GM19455 (cell line): ENCODE measurements at regions not wholly inside any gene's neighbourhood (a gene's known extent, or its start where the extent isn't known, plus 50 kb on each side); places are given as distances from the start of the nearest gene placed in this dataset.

ENCODE experiments used
- ATAC-seq: cut with Tn5 transposase; IDR thresholded peaks from one replicate; pipeline ENCODE4 v1.9.1; 2021; ENCODE audit not compliant: unreplicated experiment

DNA sequence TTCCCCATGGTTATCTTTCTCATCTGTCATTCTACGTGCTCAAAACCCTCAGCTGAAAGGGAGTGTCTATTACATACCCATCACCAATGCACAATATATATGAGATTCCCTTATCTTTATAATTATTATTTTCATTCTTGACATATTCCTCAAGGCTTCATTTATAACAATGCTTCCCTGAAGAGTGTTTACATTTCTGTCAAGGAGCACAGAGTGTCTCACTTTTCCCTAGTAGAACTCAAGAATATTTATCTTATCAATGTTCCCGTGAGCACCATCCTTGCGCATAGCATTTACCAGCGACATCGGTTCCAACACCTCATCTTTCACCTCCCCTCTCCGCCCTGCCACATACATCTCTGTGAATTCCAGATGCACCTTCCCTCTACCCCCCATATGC, 250.6 kb downstream of the PLA2G4A start:
- ATAC-seq, result no peak

DNA sequence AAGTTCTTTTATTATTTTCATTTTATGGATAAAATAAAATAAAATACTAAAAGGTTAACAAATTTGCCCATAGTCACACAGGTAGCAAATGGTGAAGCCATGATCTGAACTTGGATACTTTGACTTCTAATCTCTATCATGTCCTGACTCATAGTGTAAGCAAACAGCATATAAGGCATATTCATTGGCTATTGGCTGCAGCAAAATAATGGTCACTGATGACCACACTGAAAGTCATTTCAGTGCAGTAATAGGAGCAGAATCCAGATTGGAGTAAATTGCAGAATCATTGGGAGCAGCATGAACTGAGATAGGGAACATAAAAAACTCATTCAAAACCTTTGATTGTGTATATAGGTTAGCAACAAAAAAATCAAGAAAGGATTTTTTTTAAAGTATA, 262.9 kb downstream of the PLA2G4A start:
- no peak for ATAC-seq

DNA sequence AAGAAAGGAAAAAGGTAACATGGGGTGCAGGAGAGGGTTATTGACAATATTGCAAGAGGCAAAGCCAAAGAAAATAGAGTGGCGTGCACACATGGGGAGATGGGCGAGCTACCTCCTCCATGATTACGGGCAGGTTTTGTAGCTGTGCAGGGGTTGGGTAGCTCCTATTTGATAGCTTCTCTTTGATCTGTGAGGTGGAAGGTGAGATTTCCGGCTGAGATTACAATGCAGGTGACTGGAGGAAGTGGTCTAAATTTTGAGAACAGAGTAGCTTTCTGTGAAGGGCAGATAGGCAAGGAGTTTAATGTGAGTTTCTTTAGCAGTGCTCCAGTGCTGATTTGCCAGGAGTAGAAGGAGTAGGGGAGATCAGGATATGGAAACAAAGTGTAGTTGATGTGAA, 263.4 kb downstream of the PLA2G4A start:
- no peak for ATAC-seq

DNA sequence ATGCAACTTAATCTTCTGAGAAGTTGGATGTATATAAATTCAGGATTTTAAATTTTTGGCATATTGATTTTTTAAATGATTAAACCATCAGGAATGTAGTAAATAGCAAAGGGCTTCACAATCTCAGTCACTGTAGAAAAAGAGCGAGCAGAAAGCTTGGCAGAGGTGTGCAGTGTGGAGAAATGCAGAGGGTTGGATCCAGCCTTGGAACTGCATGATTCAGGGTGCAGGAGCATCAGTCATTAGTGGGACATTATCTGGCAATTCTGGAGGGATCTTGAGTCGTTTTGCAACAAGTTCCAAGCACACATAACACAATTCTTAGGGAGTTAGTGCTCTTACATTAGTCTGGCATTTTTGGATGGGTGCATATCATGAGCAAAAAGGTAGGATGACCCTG, 267.9 kb downstream of the PLA2G4A start:
- ATAC-seq, result no peak

DNA sequence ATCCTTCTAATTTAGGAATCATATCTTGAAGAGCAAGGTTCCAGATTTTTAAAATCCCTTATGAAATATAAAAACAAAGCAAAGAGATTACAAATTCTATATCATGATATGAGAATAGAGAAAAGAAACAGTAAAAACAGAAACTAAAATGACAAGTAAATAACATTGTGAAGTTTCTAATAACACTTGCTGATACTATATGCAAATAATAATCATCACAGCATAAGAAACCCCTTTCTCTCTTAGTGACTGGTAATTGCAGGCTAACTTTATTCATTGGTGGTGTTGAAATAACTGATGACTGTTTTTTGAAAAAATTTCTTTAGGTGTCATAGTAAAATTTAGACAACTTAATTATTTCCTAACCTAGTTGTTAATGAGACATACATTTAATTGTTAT, 281.6 kb downstream of the PLA2G4A start:
- no peak for ATAC-seq

DNA sequence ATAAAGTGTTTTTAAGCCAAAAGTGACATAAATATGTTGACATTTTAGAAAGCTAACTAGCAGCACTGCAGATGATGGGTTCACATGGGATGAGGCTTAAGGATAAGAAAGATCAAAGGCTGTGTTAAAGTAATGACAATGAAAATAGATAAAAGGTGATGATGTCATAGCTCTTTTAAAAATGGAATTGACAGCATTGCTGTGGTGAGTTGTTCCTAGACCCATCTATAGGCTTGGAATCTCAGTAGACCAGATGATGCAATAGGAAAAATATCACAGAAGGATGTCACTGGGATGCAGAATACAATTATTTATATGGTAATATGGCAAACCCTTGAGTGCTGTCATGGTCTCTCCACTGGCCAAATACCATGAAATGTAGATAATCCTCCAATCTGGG, 286.0 kb downstream of the PLA2G4A start:
- no peak for ATAC-seq

DNA sequence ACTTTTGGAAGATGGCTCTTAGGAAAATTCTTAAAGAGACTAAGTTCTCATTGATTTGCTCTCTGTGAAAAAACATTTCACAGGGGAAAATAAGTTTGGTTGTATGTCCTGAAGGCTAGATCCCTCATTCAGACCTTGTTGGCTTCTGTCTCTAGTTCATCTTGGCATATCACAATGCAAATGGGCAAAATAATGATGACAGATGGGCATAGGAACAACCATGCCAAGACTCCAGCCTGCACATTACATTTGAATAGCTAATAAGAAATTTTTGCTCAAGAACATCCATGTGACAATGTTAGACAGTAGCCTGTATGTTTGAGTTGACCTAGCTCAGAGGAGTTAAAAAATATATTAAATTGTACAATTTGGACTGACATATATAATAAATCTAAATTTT, 292.9 kb downstream of the PLA2G4A start:
- no peak for ATAC-seq

DNA sequence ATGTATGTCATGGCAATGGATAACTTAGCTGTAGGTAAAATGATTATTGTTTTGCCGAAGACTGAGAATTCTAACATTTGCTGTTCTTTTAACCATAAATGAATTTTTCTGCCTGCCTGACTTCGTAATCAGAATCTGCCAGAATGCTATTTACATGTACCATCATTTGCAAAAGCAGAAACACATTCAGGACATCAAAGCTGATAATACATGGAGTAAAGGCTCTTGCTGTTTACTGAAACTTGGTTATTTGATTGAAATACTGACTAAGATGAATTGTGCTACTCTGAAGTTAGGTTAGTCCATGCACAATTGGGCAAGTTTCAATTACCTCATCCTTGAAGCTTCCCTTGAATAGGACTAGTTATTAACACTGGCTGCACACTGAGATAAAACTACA, 293.8 kb downstream of the PLA2G4A start:
- no peak for ATAC-seq

DNA sequence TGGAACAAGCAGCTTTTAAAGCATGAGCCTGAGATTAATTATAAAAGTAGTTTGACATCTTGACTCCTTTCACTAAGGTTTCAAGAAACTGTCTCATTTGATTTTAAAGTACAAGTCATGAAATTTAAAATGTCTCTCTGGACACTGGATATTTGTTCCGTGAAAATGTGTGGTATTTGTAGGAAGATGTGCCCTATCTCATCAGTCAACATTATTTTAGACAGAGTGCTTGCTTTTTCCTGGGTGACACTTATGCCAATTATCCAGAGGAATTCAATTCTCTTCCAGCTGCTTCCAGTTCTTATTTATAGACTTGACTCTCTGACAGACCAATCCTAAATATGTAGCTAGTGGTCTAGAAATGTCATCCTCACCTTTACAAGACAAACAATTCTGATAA, 300.4 kb downstream of the PLA2G4A start:
- no peak for ATAC-seq

DNA sequence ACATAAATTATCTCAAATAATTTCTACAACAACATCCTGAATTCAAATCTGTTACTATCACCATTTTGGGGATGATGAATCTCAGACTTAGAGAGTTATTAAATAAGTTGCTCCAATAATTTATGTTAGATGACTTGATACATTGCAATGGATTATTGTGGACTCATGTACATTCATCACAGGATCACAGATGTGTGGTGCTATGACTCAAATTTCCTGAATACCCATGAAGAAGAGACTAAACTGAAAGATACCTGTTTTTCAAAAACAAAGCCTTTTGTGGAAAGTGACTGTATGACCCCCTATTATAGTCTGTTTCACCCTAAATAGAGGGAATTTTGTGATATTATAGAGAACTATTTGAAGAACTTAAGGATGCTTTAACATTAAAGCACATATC, 315.0 kb downstream of the PLA2G4A start:
- no peak for ATAC-seq

DNA sequence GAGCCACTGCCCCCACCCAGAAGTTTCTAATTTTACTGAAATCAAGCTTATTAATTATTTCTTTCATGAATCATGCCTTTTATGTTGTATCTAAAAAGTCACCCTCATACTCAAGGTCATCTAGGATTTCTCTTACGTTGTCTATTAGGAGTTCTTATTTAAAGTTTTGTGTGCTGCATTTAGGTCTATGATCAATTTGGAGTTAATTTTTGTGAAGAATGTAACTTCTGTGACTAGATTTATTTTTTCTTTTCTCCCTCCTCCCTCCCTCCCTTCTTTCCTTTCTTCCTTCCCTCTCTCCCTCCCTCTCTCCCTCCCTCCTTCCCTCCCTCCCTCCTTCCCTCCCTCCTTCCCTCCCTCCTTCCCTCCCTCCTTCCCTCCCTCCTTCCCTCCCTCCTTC, 317.6 kb downstream of the PLA2G4A start:
- no peak for ATAC-seq

DNA sequence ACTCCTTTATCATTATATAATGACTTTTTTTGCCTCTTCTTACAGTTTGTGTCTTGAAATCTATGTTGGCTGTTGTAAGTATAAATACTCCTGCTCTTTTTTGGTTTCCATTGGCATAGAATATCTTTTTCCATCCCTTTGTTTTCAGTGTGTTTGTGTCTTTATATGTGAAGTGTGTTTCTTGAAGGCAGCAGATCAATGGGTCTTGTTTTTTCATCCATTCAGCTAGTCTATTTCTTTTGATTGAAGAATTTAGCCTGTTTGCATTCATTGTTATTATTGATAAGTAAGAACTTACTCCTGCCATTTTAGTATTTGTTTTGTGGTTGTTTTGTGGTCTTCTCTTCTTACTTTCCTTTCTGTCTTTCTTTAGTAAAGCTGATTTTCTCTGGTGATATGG, 322.8 kb downstream of the PLA2G4A start:
- no peak for ATAC-seq

DNA sequence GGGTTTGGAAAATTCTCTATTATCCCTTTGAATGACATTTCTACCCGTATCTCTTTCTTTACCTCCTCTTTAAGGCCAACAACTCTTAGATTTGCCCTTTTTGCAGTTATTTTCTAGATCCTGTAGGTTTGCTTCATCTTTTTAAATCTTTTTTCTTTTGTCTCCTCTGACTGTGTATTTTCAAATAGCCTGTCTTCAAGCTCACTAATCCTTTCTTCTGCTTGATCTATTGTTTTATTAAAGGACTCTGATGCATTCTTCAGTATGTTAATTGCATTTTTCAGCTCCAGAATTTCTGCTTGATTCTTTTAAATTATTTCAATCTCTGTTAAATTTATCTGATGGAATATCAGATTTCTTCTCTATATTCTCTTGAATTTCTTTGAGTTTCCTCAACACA, 324.3 kb downstream of the PLA2G4A start:
- ATAC-seq, result no peak

DNA sequence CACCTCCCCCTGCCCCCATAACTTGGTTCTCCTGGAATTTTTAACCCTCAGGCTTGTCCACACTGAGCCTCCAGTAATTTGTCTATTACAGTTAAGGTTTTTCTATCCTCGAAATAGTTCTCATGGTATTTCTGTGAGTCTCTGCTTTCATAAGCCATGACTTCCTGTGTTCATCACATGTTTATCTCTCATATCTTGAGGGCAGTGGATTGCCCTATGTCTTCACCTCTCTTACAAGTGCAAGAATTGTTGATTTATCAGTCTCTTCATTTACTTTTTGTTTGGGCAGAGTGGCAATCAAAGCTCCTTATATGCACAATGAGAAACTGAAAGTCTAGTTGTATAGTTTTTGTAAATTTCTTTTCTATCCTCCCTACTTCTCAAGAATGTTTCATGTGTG, 328.4 kb downstream of the PLA2G4A start:
- ATAC-seq, result no peak

DNA sequence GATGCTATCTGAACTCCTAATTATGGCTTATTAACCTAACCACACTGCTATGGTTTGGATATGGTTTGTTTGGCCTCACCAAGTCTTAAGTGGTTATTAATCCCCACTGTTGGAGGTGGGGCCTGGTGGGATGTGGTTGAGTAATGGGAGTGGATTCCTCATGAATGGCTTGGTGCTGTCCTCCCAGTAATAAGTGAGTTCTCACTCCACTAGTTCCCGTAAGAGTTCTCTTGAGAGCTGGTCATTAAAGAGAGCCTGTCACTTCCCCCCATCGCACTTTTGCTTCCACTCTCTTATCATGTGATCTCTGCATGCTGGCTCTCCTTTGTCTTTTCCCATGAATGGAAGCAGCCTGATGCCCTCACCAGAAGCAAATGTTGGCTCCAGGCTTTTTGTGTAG, 328.8 kb downstream of the PLA2G4A start:
- no peak for ATAC-seq

DNA sequence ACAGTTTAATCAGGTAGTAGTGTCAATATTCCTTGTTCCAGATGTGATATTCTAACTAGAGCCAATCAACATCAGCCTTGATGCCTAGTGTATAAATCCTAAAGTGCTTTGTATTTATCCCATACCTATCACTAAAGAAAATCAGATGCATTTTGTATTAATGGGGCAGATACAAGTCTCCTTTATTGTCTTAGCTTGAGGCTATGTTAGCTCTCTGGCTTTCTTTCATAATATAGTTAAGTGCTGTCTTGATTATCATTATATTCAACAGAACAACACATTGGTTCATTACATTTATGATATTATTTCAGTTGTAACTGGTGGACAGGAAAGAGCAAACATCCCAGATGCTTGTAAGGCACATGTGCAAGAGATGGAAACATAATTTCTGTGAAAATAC, 338.8 kb downstream of the PLA2G4A start:
- no peak for ATAC-seq

DNA sequence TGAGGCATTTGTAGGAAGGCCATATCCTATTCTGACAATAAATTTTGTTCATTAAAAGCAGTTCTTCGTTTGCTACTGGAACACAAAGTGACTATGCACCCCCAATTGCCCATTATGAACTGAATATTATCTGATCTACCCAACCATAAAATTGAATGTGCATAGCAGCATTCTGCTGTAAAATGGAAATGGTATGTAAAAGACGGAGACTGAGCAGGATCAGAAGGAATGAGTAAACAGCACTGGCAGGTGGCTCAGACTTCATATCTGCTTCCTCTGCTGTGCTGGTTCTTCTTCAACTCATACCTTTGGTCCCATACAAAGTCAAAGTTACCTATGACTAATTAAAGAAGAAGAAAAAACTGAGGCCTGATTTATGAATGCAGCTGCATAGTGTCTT, 339.5 kb downstream of the PLA2G4A start:
- ATAC-seq, result no peak

DNA sequence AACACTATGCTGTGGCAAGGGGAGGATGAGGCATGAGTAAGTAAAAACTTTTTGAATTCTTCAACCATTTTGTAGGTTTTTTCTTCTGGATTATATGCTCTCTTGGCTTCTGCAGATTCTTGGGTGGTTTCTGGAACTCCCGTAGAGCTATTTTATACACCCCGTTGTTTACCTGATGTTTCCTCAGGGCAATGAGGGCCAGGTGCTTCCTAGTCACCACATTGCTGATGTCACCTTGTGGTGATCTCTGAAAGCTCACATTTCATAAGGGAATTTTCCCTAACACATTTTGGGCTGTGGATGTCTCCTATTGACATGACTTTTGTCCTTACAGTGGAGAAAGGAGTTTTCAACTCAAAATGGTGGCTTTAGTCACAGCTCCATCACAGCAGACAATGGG, 356.6 kb downstream of the PLA2G4A start:
- ATAC-seq, result no peak

DNA sequence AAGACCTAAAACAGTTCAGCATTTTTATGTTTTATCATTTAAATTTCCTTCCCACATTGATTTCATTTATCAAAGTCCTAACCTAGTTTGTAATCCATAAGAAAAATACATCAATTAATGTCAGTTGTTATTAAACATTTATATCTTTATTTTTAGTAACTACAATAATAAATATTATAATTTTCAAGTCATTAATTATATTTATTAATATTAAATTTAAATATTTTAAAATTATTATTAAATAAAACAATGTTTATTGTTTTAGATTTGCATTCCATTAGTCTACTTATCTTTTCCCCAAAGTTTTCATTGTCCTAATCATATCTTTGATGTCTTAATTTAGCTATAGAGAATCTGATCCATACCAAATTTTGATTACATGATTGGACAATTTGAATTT, 368.9 kb downstream of the PLA2G4A start:
- ATAC-seq, result no peak

DNA sequence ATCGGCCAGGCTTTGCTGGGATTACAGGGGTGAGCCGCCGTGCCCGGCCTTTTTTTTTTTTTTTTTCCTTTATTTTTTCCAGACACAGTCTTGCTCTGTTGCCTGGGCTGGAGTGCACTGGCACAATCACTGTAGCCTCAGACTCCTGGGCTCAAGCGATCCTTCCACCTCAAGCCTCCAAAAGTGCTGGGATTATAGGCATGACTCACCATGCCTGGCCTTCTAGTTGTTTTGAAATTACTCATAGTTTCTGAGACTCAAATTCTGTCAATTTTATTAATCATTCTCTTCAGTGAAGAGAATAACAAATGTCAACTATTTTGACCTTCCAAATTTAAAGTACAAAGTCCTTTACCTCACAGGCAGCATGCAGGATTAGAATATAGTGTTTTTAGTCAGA, 374.5 kb downstream of the PLA2G4A start:
- ATAC-seq, result no peak

DNA sequence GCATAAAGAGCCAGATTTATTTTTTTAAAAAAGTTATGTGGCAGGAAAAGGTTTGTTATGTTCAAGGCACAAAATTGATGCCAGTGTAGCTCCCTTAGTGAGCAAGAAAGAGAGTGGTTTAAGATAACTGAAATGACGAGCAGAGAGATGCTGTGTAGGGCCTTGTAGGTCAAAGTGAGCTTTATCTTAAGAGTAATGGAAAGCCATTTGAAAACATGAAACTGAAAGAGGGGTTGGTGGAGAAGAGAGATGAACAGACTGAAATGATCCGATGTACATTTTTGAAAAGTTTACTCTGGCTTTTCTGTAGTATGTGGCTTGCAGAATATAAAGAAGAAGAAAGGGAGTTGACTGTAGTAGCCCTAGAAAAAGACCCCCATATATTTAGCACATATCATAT, 383.6 kb downstream of the PLA2G4A start:
- no peak for ATAC-seq

DNA sequence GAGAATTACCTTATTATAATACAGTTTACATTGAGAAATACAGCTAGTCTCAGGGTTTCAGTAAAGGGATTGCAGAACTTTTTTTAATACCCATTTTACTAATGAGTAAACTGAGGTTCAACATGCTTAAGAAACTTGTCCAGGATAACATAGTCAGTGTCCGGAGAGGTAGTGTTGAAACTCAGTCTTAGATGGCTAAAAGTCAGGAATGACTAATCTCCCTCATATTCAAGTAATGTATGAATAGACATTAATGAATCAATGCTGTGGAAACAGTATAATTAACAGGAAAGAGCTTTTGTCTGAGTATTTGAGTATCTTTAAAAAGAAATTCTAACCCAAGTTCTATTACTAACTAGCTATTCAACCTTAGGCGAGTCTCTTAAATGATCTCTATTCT, 397.6 kb downstream of the PLA2G4A start:
- no peak for ATAC-seq

DNA sequence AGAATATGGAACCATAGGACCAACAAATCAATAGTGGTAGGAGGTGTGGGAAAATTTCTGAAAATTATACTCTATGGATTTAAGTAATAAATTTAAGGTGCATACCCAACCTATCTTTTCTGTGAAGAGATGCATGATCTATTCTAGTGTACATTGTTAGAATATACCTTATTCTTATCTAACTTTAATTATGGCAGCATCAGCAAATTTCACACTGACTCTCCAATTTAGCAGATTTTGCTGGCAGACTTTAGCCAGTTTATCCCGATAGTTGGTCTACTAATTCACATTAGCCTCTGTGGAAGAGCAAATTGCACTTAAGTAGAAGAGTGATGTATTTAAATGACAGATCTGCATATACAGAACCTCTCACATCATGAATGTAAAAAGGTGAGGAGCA, 400.0 kb downstream of the PLA2G4A start:
- ATAC-seq, result no peak

DNA sequence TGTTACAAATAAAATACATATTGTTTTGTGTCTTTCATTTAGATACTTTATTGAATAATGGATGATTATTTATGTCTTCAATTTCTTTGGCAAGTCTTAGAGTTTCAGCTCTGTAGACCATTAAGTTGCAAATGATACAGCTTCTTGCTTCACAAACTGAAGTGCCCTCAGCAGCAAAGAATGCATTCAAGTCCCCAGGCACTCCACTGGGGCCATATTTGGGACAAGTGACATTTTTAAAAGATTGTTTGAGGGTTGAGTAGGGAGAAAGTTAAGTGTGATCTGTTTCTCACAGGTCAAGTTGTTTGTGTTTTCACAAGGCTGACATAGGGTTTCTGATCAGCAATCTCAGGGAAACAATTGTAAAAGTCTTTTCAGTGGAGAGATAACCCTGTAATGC, 400.7 kb downstream of the PLA2G4A start:
- no peak for ATAC-seq
